Body of pancreas (tissue), 4 donors: ENCODE measurements at regions not wholly inside any gene's neighbourhood (a gene's known extent, or its start where the extent isn't known, plus 50 kb on each side); places are given as distances from the start of the nearest gene placed in this dataset.
"Not testable (repeated sequence)": the region's sequence is repeated elsewhere in the genome, so short reads cannot be mapped to it uniquely, and the experiment has no call there.

Experiments
- ATAC-seq: fragments of 150-250 bp; one replicate; pipeline ENCODE4 v1.9.1; 2016
- DNase-seq, 4 donors: peaks; one replicate each; pipeline ENCODE4 v3.0.0-alpha.2; 2019
- H3K27ac ChIP-seq, 4 donors: fragments of 200-600 bp; sonication (generic); 1 replicate in 3 of 4; 2 replicates in 1 of 4; pipeline versions ENCODE4 v1.5.1 to v1.6.1; 2016 to 2019; ENCODE audit warnings: mild to moderate bottlenecking in 1 of 4, mixed read lengths in 1 of 4, moderate library complexity in 1 of 4
- H3K27me3 ChIP-seq, 2 donors: fragments of 200-600 bp; sonication (generic); one replicate each; pipeline ENCODE4 v1.6.0; 2016; ENCODE audit warnings: mild to moderate bottlenecking in 1 of 2
- H3K36me3 ChIP-seq, 2 donors: fragments of 200-600 bp; sonication (generic); replicated peaks in 1 of 2; 2 replicates each; pipeline ENCODE4 v1.5.1; 2016; ENCODE audit warnings: low read depth in 2 of 2; ENCODE audit not compliant: insufficient read depth in 1 of 2
- H3K4me1 ChIP-seq: fragments of 200-600 bp; sonication (generic); one replicate; pipeline ENCODE4 v1.6.0; 2016
- H3K4me3 ChIP-seq, 2 donors: fragments of 200-600 bp; sonication (generic); 1 replicate in 1 of 2; 2 replicates in 1 of 2; pipeline ENCODE4 v1.5.1; 2016 to 2019
- H3K9me3 ChIP-seq, 3 donors: fragments of 200-600 bp; sonication (generic); 1 replicate in 2 of 3; 2 replicates in 1 of 3; pipeline ENCODE4 v1.5.1; 2016
- POLR2A ChIP-seq, 3 donors: fragments of 450-650 bp; IDR thresholded peaks; one replicate each; pipeline ENCODE4 v1.6.1; 2016; ENCODE audit warnings: antibody characterized with exemption in 3 of 3, mild to moderate bottlenecking in 2 of 3
- WGBS, 2 donors: methylation state at CpG; one replicate each; pipeline ENCODE4 v1.1.5; 2017; 5-methylcytosine and 5-hydroxymethylcytosine counted together
- intact Hi-C: fragments of 100-400 bp; cut with DNase I; formaldehyde crosslinking; loops from one replicate; pipeline ENCODE4 v1.15.1; 2023
- TF ChIP-seq, protein P1 (sequence below), 7 experiments: fragments of 450-650 bp in 4 of 7; fragments of 200-600 bp in 3 of 7; sonication (generic) in 3 of 7; IDR thresholded peaks; one replicate each; pipeline ENCODE4 v1.5.1; 2016 to 2019; ENCODE audit warnings: antibody characterized with exemption in 7 of 7

DNA sequence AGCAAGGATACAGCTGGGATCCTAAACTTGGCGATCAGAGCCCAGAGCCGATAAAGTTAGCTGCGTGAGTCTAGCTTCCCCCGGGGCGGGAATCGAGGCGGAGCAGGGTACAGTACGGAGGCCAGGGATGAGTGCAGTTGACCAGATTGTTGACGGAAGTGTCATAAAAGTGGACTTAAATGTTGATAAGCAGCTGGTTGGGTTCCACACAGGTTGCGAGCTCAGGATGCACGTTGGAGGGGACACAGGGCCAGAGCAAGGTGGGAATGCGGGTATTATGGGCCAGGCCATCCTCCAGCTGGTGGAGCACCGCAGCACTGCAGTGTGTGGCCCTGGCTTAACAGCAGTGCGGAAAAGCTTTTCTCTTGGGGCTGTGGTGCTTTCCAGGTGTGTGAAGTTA lies 76.0 kb upstream of the PZP start:
- intact Hi-C loops, H3K4me1 ChIP-seq, H3K36me3 ChIP-seq, H3K27me3 ChIP-seq, H3K9me3 ChIP-seq, H3K4me3 ChIP-seq: not testable (repeated sequence)
- ATAC-seq (peak; percentile 58), DNase-seq (peak in 3 of 4 donors; percentile 3 to 21 (median 15))
- H3K27ac ChIP-seq = peak overlapping the region; percentile 25 to 80 (median 64)
- WGBS, 2 donors = 4% methylated on average over 12 of the region's 14 CpGs; no CpG with 5 or more reads in 1 of the 2 donors

DNA sequence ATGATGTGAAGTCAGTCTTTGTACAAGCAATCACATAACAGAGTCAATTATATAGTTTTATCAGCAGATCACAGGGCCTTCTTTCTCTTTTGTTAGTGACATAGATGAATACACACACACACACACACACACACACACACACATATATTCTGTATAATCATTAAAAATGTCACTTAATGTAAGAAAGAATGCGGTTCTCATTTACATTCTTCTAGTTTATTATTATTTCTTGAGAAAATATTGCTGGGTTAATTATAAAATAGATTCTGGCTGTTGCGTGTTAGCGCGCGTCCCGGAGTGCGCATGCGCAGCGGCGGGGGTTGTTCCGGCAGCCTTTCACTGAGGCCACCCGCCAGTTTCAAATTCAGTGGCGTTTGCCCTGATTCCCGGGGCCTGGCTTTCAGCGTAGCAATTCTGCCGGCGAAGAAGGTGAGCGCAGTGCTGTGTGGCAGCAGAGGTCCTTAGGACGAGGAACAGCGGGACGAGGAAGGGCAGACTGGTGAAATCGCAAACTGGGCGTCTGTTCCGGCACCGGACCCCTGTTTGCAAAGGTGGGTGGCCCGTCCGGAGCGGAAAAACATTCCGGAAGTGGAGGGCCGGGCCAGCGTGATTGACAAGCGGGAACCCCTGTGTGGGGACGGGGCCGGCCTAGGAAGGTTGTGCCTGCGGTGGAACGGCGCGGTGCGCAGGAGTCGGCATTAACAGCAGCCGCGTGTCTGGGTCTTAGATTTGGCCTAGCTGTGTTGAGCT lies 75.3 kb upstream of the PZP start:
- 0% methylated on average over 12 to 19 of the region's 42 CpGs for WGBS, 2 donors
- H3K36me3 ChIP-seq, intact Hi-C loops: not testable (repeated sequence)

DNA sequence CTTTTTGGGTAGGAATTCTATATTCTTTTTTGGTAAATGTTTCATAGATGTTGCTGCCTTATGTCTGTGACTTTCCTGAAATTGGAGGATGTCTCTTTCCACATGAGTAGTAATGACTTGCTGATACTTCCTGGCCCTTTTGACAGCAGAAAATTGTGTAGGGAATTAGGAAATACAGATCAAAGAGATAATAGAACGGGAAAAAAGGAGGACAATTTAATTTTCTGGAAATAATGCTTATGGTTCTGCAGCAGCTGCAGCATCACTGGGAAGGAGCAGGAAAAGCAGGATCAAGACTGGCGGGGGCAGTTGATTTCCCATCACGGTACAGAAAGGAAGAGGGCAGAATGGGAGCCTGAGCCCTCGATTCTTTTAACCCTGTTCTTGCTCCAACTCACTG lies 68.8 kb upstream of the PZP start:
- Histone ChIP-seq H3K4me3 (no peak overlapping the region), H3K27me3 (no peaks in the 10 kb centered on the region), H3K27ac (no peak overlapping the region), H3K36me3 (no peaks in the 10 kb centered on the region), H3K9me3 (no peaks in the 10 kb centered on the region), H3K4me1 (no peaks in the 10 kb centered on the region)
- intact Hi-C loops = no loop called here
- TF ChIP-seq POLR2A (IDR thresholded peaks at IDR 0.05) = no peak
- TF ChIP-seq, protein P1, sequence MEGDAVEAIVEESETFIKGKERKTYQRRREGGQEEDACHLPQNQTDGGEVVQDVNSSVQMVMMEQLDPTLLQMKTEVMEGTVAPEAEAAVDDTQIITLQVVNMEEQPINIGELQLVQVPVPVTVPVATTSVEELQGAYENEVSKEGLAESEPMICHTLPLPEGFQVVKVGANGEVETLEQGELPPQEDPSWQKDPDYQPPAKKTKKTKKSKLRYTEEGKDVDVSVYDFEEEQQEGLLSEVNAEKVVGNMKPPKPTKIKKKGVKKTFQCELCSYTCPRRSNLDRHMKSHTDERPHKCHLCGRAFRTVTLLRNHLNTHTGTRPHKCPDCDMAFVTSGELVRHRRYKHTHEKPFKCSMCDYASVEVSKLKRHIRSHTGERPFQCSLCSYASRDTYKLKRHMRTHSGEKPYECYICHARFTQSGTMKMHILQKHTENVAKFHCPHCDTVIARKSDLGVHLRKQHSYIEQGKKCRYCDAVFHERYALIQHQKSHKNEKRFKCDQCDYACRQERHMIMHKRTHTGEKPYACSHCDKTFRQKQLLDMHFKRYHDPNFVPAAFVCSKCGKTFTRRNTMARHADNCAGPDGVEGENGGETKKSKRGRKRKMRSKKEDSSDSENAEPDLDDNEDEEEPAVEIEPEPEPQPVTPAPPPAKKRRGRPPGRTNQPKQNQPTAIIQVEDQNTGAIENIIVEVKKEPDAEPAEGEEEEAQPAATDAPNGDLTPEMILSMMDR (IDR thresholded peaks at IDR 0.05) = no peak
- DNase-seq (no peak), ATAC-seq (no peak)
- WGBS, 2 donors = 42 to 48% methylated on average over 4 of the region's 4 CpGs

More for the DNA sequence above, 75.3 kb upstream of the PZP start:
- peak; percentile 82 to 87 (median 86) for DNase-seq
- not testable (repeated sequence) for H3K9me3 ChIP-seq, H3K4me3 ChIP-seq, H3K27me3 ChIP-seq, H3K4me1 ChIP-seq
- peak overlapping the region; percentile 23 to 80 (median 62) for H3K27ac ChIP-seq
- peak; percentile 94 for ATAC-seq
- peak in 1 of 3 donors; percentile 8 for TF ChIP-seq POLR2A (IDR thresholded peaks at IDR 0.05)
- TF ChIP-seq, protein P1 (IDR thresholded peaks at IDR 0.05) = peak in 2 of 7 experiments; percentile 5 to 7

DNA sequence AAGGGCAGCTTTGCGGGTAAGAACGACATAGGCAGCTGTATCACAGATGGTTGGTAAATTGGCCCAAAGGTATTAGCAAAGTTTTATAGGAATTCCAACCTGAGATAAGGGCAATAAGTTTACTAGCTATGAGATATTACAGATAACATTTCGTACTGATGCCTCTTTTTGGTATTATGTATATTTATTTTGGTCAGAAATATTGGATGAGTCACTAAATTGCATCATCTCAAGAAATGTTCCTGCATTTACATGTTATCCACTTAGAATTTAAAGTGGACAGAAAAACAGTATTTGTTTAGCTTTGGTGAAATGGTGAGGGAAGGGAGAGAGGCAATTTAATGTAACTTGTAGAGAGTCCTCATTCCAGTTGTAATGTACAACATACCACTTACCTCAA lies 65.1 kb upstream of the PZP start:
- Histone ChIP-seq H3K27me3 (no peaks in the 10 kb centered on the region), H3K9me3 (no peaks in the 10 kb centered on the region), H3K4me1 (no peaks in the 10 kb centered on the region), H3K36me3 (no peaks in the 10 kb centered on the region), H3K4me3 (no peak overlapping the region), H3K27ac (no peak overlapping the region)
- no peak for TF ChIP-seq POLR2A (IDR thresholded peaks at IDR 0.05)
- TF ChIP-seq, protein P1 (IDR thresholded peaks at IDR 0.05) = no peak
- ATAC-seq (no peak), DNase-seq (no peak)
- 68 to 75% methylated on average over 3 of the region's 3 CpGs for WGBS, 2 donors
- intact Hi-C loops = no loop called here

DNA sequence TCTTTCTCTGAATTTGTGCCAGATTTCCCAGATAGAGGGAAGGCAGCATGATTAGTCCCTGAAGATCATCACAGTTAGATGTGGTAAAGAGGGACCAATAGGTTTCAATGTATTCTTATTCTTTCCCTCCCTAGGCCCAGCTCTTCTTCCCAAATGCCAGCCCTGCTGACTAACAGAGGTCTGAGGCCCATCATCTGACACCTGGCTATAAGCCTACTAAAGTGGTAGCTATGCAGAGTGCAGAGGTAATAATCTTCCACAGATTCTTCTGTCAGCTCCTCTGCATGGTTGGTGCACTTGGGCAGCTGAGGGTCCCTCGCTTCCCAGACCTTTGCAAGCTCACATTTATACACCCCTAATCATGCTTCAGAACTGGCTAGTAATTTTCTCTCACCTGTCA lies 63.7 kb upstream of the PZP start:
- TF ChIP-seq POLR2A (IDR thresholded peaks at IDR 0.05) = no peak
- TF ChIP-seq, protein P1 (IDR thresholded peaks at IDR 0.05) = no peak
- H3K4me3 ChIP-seq = no peak overlapping the region
- no peak for ATAC-seq

More for the DNA sequence above, 63.7 kb upstream of the PZP start:
- Histone ChIP-seq H3K9me3 (no peaks in the 10 kb centered on the region), H3K27ac (no peak overlapping the region), H3K27me3 (no peaks in the 10 kb centered on the region), H3K36me3 (no peaks in the 10 kb centered on the region), H3K4me1 (no peaks in the 10 kb centered on the region)
- 84 to 94% methylated on average over 1 of the region's 1 CpG for WGBS, 2 donors
- no peak for DNase-seq
- intact Hi-C loops = no loop called here
